ENCODE measurements at regions not wholly inside any gene's neighbourhood (a gene's known extent, or its start where the extent isn't known, plus 50 kb on each side); places are given as distances from the start of the nearest gene placed in this dataset.

- TF ChIP-seq EZH2 (IDR thresholded peaks at IDR 0.05; ENCODE audit: insufficient read depth, poor library complexity, severe bottlenecking) (no peak), EZH2phosphoT487 (IDR thresholded peaks at IDR 0.05; ENCODE audit: insufficient read depth, low read depth) (no peak)
Observed at GRCh38 chr11:27842290-27842689, 142.0 kb upstream of the BDNF start.

Data from GM23248 (cell line).